ENCODE measurements at regions not wholly inside any gene's neighbourhood (a gene's known extent, or its start where the extent isn't known, plus 50 kb on each side); places are given as distances from the start of the nearest gene placed in this dataset.

DNA sequence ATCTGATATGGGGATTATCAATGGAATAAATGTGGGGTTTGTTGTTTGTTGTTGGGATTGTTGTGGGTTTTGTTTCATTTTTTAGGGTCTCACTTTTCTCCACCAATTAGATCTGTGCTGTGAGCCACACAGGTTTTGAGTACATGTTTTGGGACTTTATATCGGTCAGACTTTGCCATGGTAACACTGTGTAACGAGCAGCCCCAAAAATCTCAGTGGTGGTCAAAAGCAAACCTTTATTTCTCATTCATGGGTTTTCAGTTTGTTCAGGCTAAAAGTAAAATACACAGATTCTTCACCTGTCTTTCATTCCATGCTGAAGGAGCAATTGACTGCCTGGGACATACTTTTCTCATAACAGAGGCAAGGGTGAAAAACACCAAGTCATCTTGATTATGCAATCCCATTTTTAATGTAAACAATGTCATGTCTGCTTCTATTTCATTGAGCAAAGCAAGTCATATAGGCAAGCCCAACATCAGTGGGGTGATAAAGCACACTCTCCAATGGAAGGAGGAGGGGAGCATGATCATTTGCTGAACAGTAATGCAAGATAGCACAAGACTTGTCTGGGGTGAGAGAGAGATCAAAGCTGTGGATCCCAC, 101.1 kb upstream of the PLCB4 start:
- TF ChIP-seq, protein P1, sequence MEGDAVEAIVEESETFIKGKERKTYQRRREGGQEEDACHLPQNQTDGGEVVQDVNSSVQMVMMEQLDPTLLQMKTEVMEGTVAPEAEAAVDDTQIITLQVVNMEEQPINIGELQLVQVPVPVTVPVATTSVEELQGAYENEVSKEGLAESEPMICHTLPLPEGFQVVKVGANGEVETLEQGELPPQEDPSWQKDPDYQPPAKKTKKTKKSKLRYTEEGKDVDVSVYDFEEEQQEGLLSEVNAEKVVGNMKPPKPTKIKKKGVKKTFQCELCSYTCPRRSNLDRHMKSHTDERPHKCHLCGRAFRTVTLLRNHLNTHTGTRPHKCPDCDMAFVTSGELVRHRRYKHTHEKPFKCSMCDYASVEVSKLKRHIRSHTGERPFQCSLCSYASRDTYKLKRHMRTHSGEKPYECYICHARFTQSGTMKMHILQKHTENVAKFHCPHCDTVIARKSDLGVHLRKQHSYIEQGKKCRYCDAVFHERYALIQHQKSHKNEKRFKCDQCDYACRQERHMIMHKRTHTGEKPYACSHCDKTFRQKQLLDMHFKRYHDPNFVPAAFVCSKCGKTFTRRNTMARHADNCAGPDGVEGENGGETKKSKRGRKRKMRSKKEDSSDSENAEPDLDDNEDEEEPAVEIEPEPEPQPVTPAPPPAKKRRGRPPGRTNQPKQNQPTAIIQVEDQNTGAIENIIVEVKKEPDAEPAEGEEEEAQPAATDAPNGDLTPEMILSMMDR (conservative IDR thresholded peaks at IDR 0.05; ENCODE audit: low read depth, low read length), result no peak
- TF ChIP-seq EZH2 (IDR thresholded peaks at IDR 0.05; ENCODE audit: low read length, unreplicated experiment), result no peak
- no peak for TF ChIP-seq EZH2phosphoT487 (IDR thresholded peaks at IDR 0.05; ENCODE audit: borderline replicate concordance, low read length)
